NCI-H187 (cell line): ENCODE measurements at regions not wholly inside any gene's neighbourhood (a gene's known extent, or its start where the extent isn't known, plus 50 kb on each side); places are given as distances from the start of the nearest gene placed in this dataset.

Experiments
- DNase-seq, 2 experiments: peaks; one replicate each; lab custom pipeline; 2025; lab: John Stamatoyannopoulos, UW

GRCh38 chr13:106883976-106884375, 316.0 kb upstream of the ARGLU1 start:
- DNase-seq, result no peak

DNA sequence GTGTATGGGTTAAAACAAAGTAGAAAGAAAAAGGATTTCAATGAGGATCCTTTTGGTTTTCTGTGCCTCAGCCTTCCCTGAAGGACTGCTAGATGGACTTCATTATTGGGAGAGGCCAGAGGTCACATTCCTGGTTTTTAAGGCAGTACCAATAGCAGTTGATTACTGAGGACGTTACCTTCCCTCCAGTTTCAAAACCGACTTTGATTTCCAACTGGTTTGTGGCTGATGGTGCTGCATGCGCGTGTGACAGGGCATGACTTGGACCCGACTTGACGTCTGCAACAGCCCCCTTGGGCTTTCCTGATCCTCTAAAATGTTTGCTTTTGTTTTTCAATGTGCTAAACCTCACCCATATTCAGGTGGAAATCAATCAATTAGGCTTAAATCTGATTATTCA, 314.3 kb upstream of the ARGLU1 start:
- no peak for DNase-seq

DNA sequence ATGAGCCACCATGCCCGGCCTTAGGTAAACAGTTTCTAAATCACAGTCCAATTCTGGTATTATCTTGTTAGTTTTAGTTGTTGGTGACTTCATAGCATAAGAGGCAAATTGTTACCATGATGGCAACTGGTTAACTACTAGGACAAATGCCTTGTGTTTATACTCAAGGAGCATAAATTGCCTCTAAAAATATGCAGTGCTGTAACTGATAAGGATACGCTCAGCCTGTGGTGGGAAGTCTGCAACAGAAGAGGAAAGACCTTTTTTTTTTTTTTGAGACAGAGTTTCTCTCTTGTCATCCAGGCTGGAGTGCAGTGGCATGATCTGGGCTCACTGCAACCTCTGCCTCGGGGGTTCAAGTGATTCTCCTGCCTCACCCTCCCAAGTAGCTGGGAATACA, 311.9 kb upstream of the ARGLU1 start:
- no peak for DNase-seq

- DNase-seq, result no peak
These were observed 306.4 kb upstream of the ARGLU1 start for GRCh38 chr13:106874323-106874722.

GRCh38 chr13:106873810-106874209, 305.9 kb upstream of the ARGLU1 start:
- no peak for DNase-seq

DNA sequence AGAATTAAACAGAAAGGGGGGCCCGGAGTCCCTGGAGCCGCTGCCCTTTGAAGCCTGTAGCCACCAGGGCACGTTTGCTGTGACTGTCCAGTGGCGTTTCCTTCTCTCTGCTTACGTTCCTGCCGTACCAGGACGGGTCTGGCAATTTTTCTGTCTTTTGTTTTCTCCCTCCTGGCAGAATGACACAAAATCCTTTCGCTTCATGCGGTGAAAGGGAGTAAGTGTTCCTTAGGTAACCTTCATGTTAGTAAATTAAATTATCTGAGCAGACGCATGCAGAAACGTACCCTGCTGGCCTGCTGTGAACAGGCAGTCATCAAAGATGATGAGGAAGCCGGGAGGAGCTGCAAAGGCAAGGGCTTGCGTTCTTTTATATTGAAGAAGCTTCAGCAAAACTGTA, 299.3 kb upstream of the ARGLU1 start:
- no peak for DNase-seq

GRCh38 chr13:106865716-106866440, 297.9 kb upstream of the ARGLU1 start:
- no peak for DNase-seq

DNA sequence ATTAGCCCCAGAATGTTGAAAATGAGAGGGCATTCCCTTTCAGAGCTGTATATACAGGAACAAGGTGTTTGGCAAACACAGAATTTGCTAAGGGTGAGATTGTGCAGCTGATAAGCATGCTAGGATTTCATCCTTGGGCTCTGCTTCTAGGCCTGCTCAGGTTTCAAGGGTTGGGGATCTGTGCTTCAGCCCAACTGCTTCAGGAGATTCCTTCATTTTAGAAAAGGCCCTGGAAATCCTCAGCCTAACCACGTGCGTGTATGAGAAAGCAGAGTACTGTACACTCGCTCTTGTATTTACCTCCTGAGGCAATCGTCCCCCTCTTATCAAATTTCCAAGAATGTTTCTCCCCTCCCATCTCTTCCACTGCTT, 291.6 kb upstream of the ARGLU1 start:
- DNase-seq, result peak; percentile 37 to 58

DNA sequence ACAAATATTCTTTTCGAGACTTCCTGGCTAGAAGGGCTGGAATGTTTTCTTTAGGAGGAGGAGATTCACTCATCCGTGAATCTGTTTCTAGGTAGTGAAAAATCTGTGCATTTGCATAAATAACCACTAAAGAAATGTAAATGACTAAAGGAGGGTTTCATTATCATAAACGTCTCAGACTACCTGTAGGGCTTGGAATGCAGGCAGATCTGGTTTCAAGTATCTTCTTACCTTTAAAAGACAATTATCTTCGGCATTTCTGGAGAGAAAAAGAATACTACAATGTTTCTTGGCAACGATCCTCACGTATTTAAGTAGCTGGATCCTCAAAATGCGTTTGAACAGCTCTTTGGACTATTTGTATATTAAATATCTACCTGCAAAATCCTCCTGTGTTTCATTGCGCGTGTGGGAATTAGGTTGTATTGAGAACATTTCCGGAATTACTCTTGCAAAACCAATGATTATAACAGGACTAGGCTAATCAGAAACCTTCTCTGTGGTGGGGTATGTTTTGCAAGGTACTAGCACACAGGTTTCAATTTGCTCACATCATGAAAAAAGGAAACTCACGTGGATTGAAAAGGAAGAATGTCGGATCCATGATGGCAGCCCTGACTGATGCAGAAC, 291.1 kb upstream of the ARGLU1 start:
- peak in 1 of 2 experiments; percentile 15 for DNase-seq

DNA sequence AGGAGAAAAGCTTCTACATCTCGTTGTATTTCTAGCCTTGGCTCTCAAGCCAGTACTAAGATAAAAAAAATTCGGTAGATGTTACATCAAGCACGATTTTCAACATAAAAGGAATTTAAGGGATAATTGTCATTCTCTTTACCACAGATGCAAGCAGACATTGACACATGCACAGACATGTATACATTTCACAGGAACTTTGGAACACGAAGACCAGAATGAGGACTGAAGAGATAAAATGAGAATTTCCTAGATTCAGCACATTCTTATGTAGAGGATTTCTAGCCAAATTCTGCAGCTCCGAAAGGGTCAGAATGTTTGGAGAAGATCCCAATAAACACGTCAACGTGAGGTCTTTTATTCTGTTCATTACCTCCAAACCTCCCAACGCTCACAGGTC, 284.5 kb upstream of the ARGLU1 start:
- no peak for DNase-seq

DNA sequence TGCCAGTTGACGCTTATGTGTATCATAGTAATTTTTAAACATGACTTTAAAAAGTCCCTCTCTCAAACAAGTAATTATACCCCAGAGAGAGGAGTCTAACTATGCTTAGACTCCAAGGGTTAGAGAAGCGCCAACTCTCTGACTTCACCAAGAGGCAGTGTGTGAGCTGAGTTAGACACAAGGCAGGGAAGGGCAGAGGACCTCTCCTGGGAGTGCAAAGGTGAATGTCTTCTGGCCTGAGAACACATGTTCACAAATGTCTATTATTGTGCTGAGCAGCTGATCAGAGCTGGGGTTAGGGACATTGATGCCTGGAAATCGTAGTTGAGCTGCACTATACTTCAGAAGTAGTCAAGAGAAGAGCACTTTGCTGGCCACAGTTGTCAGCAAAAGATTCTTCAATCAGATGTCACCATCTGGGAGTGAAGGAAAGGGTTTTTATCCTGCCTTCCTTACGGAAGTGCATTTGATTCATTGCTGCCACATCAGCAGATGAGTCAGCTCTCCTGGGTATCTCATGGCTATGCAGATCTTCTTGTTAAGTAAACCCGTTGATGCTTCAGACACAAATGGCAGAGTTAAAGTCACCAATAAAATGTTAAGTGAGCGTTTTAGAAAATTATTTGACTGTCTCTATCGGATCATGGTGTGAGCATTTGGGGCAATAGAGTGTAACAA, 283.2 kb upstream of the ARGLU1 start:
- no peak for DNase-seq

DNA sequence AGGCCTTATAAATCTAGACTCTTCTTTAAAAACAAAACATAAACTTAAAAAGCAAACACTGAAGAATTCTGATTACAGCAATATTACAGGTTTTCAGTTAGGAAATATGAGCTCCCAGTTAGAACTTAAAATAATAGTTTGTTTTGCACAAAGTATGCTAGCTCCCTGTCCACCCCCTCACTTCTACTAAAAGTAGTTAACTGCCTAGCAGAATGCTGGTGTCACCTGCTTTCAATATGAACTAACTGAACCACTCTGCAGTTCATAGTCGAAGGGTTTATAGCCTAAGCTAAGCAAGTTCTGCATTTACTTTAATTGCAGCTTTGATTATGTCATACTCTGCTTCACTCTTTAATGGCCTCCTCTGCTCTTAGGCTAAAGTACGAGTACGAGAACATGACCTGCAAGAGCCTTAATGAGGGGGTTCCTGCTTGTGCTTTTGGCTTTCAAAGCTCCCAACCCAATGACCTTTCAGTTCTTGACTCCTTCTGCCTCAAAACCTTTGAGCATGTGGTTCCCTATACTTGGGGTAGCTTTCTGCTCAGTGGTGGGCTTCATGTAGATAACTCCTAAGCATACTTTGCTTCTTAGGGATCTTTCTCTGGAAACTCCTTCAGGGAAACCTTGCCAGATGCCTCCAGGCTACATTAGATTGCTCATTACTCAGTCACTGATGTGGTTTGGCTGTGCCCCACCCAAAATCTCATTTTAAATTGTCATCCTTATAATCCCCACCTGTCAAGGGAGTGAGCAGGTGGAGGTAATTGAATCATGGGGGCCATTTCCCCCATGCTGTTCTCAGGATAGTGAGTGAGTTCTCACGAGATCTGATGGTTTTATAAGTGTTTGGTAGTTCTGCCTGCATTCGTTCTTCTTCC, 278.9 kb upstream of the ARGLU1 start:
- no peak for DNase-seq

GRCh38 chr13:106836186-106836802, 268.4 kb upstream of the ARGLU1 start:
- DNase-seq, result no peak

- DNase-seq, result no peak
These were observed 267.5 kb upstream of the ARGLU1 start for GRCh38 chr13:106835477-106835876.

GRCh38 chr13:106821979-106822378, 254.0 kb upstream of the ARGLU1 start:
- DNase-seq, result no peak

GRCh38 chr13:106819413-106820180, 251.7 kb upstream of the ARGLU1 start:
- DNase-seq, result no peak

GRCh38 chr13:106818971-106819370, 251.0 kb upstream of the ARGLU1 start:
- DNase-seq, result no peak

DNA sequence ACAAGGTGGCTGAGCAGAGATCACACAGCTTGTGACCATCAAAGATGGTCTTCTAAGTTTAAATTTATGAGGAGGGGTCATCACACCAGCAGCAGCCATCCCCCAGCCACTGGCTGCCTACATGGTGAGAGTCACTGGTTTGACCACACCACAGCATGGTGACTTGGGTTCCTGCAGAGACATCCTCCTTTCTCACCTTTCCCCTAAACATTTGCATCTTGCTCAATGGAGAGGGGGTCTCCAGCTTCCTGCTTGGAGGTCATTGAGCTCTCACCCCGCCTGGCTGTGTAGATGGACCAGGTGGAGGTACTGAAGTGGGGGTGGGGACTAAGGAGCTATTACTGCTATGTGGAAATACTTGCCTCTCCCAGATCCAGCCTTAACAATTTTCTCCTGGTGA, 247.6 kb upstream of the ARGLU1 start:
- no peak for DNase-seq

DNA sequence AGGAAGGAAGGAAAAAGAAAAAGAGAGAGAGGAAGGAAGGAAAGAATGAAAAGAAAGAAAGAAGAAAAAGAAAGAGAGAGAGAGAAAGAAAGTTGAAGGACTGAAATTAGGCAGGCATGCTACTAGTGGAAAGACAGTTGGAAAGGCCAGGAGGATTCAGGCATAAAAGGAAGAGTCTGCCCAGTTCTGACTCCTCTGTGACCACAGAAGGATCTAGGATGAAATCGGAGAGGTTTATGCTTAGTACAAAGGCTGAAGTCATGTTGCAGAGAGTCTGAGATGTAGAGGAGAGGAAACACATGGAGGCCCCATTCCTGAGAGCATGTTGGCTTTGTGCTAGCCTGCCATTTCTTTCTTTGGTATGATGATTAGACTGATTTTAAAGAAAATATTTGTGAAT, 246.5 kb upstream of the ARGLU1 start:
- no peak for DNase-seq

DNA sequence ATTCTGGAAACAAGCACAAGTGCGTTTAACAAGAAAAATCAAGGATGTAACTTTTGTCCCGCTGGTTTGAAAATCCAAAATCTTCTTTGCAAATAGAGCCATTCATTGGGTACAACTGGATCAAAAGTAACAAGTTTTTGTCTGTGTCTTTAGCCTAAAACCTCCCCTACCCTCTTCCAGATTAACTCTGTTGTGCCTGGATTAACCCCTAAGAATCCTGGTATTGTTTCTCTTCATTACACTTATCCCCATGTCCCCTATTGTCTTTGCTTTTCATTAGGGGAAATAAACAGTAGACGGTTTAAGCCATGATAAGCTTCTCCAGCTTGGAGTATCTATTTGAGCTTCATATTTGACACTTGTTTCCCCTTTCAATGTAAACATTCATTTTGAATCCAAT, 242.1 kb upstream of the ARGLU1 start:
- DNase-seq, result no peak

DNA sequence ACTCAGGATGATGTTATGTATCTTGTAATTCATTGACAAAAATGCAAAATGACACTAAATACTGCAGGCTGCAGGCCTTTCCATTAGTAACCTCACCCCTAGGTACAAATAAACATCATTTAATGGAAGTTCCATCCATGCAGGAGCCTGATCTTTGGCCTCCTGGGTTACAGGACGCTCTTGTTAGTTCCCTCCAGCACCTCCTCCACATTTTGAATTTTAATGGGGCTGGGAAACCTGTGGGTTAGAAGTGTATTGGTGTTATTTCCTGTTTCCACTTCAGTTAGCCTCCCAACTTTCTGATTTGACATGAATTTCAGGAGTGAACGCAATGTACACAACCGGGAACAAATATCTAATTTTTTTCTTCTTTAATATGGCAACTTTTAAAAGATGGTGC, 237.1 kb upstream of the ARGLU1 start:
- no peak for DNase-seq
